WI38 (cell line): ENCODE measurements at regions not wholly inside any gene's neighbourhood (a gene's known extent, or its start where the extent isn't known, plus 50 kb on each side); places are given as distances from the start of the nearest gene placed in this dataset.
"Not testable (repeated sequence)": the region's sequence is repeated elsewhere in the genome, so short reads cannot be mapped to it uniquely, and the experiment has no call there.

ENCODE experiments used
- H3K4me3 ChIP-seq: 2 replicates; pipeline ENCODE4 v1.5.1; 2011; ENCODE audit warnings: low read depth, mild to moderate bottlenecking, control low read depth, low read length
- TF ChIP-seq, protein P1 (sequence below): IDR thresholded peaks from 2 replicates; pipeline ENCODE4 v1.5.1; 2012; ENCODE audit warnings: low read depth, mild to moderate bottlenecking, control low read depth, low read length

GRCh38 chr6:138673346-138674014 lies 100.1 kb upstream of the CCDC28A start:
- TF ChIP-seq, protein P1, sequence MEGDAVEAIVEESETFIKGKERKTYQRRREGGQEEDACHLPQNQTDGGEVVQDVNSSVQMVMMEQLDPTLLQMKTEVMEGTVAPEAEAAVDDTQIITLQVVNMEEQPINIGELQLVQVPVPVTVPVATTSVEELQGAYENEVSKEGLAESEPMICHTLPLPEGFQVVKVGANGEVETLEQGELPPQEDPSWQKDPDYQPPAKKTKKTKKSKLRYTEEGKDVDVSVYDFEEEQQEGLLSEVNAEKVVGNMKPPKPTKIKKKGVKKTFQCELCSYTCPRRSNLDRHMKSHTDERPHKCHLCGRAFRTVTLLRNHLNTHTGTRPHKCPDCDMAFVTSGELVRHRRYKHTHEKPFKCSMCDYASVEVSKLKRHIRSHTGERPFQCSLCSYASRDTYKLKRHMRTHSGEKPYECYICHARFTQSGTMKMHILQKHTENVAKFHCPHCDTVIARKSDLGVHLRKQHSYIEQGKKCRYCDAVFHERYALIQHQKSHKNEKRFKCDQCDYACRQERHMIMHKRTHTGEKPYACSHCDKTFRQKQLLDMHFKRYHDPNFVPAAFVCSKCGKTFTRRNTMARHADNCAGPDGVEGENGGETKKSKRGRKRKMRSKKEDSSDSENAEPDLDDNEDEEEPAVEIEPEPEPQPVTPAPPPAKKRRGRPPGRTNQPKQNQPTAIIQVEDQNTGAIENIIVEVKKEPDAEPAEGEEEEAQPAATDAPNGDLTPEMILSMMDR = no peak
- peak overlapping the region; percentile 31 for H3K4me3 ChIP-seq

DNA sequence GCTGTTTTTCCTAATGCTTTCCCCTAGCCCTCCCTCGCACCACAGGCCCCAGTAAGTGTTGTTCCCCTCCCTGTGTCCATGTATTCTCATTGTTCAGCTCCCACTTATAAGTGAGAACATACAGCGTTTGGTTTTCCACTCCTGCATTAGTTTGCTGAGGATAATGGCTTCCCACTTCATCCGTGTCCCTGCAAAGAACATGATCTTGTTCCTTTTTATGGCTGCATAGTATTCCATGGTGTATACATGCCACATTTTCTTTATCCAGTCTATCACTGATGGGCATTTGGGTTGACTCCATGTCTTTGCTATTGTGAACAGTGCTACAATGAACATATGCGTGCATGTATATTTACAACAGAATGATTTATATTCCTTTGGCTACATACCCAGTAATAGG lies 99.1 kb upstream of the CCDC28A start:
- not testable (repeated sequence) for H3K4me3 ChIP-seq

DNA sequence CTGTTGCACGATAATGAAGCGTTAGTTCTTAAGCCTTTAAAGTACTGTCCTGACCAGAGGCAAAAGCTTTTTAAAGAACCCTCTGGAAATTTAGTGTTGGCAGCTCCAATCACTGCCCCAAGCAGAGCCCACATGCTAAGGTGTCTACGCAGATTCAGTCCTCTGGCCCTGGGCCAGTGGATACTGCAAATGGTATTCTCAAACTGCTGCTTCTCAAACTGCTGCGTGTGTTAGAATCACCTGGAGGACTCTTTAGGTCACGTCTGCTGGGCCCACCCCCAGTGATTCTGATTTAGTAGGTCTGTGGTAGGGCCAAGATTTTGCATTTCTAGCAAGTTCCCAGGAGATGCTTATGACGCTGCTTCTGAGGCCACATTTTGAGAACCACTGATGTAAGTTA lies 96.0 kb upstream of the CCDC28A start:
- no peak overlapping the region for H3K4me3 ChIP-seq
- TF ChIP-seq, protein P1 = no peak

DNA sequence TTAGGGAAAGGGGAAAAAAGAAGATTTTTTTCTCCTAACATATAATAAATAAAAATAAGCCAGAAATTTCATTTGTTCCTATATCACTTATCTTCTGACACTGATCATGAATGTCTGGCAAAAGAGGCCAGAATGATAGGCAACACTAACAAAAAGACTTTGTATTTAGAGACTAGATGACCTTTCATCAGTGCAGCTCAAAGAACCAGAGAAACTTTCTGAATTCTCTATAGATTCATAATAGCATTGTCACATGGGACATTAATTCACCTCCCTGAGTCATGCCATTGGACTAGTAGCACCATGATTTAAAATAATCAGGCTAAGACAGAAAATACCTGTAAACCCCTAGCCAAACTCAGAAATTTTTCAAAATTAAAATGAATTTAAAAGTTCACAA lies 95.4 kb upstream of the CCDC28A start:
- no peak overlapping the region for H3K4me3 ChIP-seq
- TF ChIP-seq, protein P1 = no peak

- H3K4me3 ChIP-seq = no peak overlapping the region
- TF ChIP-seq, protein P1 = no peak
These were observed 93.5 kb upstream of the CCDC28A start for GRCh38 chr6:138680085-138680484.

GRCh38 chr6:138681627-138682026 lies 91.9 kb upstream of the CCDC28A start:
- TF ChIP-seq, protein P1 = no peak
- H3K4me3 ChIP-seq = no peak overlapping the region

DNA sequence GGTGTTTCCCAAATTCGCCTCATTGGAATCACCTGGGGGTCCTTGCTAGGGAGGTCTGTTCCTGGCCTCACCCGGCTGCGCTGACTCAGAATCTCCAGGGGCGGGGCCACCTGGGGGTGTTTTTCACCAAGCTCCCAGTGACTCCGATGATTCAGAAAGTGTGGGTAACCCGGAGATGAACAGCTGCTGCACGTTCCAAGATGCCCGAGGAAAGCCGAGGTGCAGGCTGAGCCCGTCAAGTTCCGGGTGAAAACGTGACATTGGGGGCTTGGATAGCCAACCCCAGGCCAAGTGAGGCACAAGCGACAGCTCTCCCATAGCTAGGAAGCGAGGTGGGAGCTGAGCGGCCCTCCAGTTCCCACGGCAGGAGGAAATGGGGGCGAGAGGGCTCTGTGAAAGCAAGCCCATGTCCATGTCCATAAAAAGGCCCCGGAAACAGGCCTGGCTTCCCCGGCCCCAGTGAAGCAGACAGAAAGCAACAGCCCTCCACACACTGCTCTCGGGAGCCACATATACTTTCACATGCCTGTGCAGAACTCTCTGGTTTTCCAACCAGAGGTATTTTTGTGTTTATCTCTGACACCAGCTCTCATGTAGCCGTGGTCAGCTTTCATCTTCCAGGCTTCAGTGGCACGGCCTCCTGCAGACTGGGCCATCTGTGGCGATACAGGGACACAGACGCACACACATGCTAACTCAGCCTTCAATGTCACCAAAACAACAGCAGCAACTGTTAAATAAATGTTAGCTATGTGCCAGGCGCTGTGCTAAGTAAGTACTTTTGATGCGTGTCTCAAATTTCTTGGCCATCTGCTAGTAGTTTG lies 90.7 kb upstream of the CCDC28A start:
- TF ChIP-seq, protein P1 = no peak
- peak overlapping the region; percentile 44 for H3K4me3 ChIP-seq
